Large intestine (tissue), 3 donors: ENCODE measurements at regions not wholly inside any gene's neighbourhood (a gene's known extent, or its start where the extent isn't known, plus 50 kb on each side); places are given as distances from the start of the nearest gene placed in this dataset.

ENCODE experiments used
- DNase-seq, 2 donors: peaks; one replicate each; pipeline versions ENCODE4 v3.0.0 to v3.0.0-alpha.2; 2013
- H3K27ac ChIP-seq: one replicate; pipeline ENCODE4 v1.5.1; 2013; ENCODE audit warnings: low read length
- H3K27me3 ChIP-seq: 2 replicates; pipeline ENCODE4 v1.6.1; 2013; ENCODE audit warnings: low read length; ENCODE audit not compliant: control insufficient read depth, insufficient read depth
- H3K36me3 ChIP-seq: 2 replicates; pipeline ENCODE4 v1.6.1; 2013; ENCODE audit warnings: low read length; ENCODE audit not compliant: control insufficient read depth, insufficient read depth
- H3K4me1 ChIP-seq: one replicate; pipeline ENCODE4 v1.6.1; 2013; ENCODE audit warnings: low read length; ENCODE audit not compliant: control insufficient read depth, insufficient read depth
- H3K4me3 ChIP-seq: one replicate; pipeline ENCODE4 v1.5.1; 2013; ENCODE audit warnings: low read length
- H3K9me3 ChIP-seq: one replicate; pipeline ENCODE4 v1.6.1; 2013; ENCODE audit warnings: mild to moderate bottlenecking, low read depth, low read length, moderate library complexity; ENCODE audit not compliant: control insufficient read depth
- WGBS: methylation state at CpG from one replicate; pipeline ENCODE4 v1.1.5; 2013; ENCODE audit warnings: low lambda C conversion rate; ENCODE audit not compliant: insufficient coverage; 5-methylcytosine and 5-hydroxymethylcytosine counted together

GRCh38 chr10:36266923-36267322 lies 624.8 kb upstream of the FZD8 start:
- Histone ChIP-seq H3K27ac (no peak overlapping the region), H3K4me3 (no peak overlapping the region), H3K9me3 (no peaks in the 10 kb centered on the region), H3K27me3 (no peaks in the 10 kb centered on the region), H3K4me1 (no peaks in the 10 kb centered on the region), H3K36me3 (no peaks in the 10 kb centered on the region)
- WGBS, result no CpG with 5 or more reads among the region's 1 CpG
- DNase-seq, result no peak

- no peak overlapping the region for H3K27ac ChIP-seq
- DNase-seq, result no peak
- H3K27me3 ChIP-seq, result no peaks in the 10 kb centered on the region
- H3K36me3 ChIP-seq, result no peaks in the 10 kb centered on the region
- no peaks in the 10 kb centered on the region for H3K9me3 ChIP-seq
- no peak overlapping the region for H3K4me3 ChIP-seq
- 71% methylated on average over 2 of the region's 2 CpGs for WGBS
- H3K4me1 ChIP-seq, result no peaks in the 10 kb centered on the region
Measured at GRCh38 chr10:36265741-36266140, 623.6 kb upstream of the FZD8 start.

- Histone ChIP-seq H3K9me3 (no peaks in the 10 kb centered on the region), H3K27me3 (no peaks in the 10 kb centered on the region), H3K4me3 (no peak overlapping the region), H3K4me1 (no peaks in the 10 kb centered on the region), H3K36me3 (no peaks in the 10 kb centered on the region), H3K27ac (no peak overlapping the region)
- DNase-seq, result no peak
- 100% methylated on average over 1 of the region's 3 CpGs for WGBS
Measured at GRCh38 chr10:36263871-36264270, 621.8 kb upstream of the FZD8 start.

- no peaks in the 10 kb centered on the region for H3K36me3 ChIP-seq
- H3K27ac ChIP-seq, result no peak overlapping the region
- no peaks in the 10 kb centered on the region for H3K27me3 ChIP-seq
- no peaks in the 10 kb centered on the region for H3K9me3 ChIP-seq
- no peak for DNase-seq
- WGBS, result no CpG with 5 or more reads among the region's 2 CpGs
- no peaks in the 10 kb centered on the region for H3K4me1 ChIP-seq
- no peak overlapping the region for H3K4me3 ChIP-seq
Measured at GRCh38 chr10:36256948-36257356, 614.9 kb upstream of the FZD8 start.

- H3K27ac ChIP-seq, result no peak overlapping the region
- WGBS, result no CpG with 5 or more reads among the region's 2 CpGs
Measured at GRCh38 chr10:36256166-36256565, 614.1 kb upstream of the FZD8 start.

GRCh38 chr10:36254199-36254598 lies 612.1 kb upstream of the FZD8 start:
- no peak for DNase-seq
- no peak overlapping the region for H3K4me3 ChIP-seq
- no peaks in the 10 kb centered on the region for H3K9me3 ChIP-seq
- no peaks in the 10 kb centered on the region for H3K36me3 ChIP-seq
- no peaks in the 10 kb centered on the region for H3K27me3 ChIP-seq
- H3K27ac ChIP-seq, result no peak overlapping the region
- WGBS, result no CpG with 5 or more reads among the region's 3 CpGs
- no peaks in the 10 kb centered on the region for H3K4me1 ChIP-seq

More at GRCh38 chr10:36256166-36256565, 614.1 kb upstream of the FZD8 start:
- DNase-seq, result no peak
- Histone ChIP-seq H3K9me3 (no peaks in the 10 kb centered on the region), H3K36me3 (no peaks in the 10 kb centered on the region), H3K4me3 (no peak overlapping the region), H3K4me1 (no peaks in the 10 kb centered on the region), H3K27me3 (no peaks in the 10 kb centered on the region)

GRCh38 chr10:36253731-36254130 lies 611.6 kb upstream of the FZD8 start:
- WGBS, result 81% methylated on average over 3 of the region's 3 CpGs
- Histone ChIP-seq H3K36me3 (no peaks in the 10 kb centered on the region), H3K27ac (no peak overlapping the region), H3K4me1 (no peaks in the 10 kb centered on the region), H3K4me3 (no peak overlapping the region), H3K27me3 (no peaks in the 10 kb centered on the region), H3K9me3 (no peaks in the 10 kb centered on the region)
- DNase-seq, result no peak

GRCh38 chr10:36251068-36251467 lies 609.0 kb upstream of the FZD8 start:
- no peak overlapping the region for H3K27ac ChIP-seq
- WGBS, result 50% methylated on average over 1 of the region's 4 CpGs
- H3K27me3 ChIP-seq, result no peaks in the 10 kb centered on the region
- no peak for DNase-seq
- no peaks in the 10 kb centered on the region for H3K4me1 ChIP-seq
- no peaks in the 10 kb centered on the region for H3K36me3 ChIP-seq
- H3K4me3 ChIP-seq, result no peak overlapping the region
- H3K9me3 ChIP-seq, result no peaks in the 10 kb centered on the region

GRCh38 chr10:36248304-36248981 lies 606.3 kb upstream of the FZD8 start:
- DNase-seq, result no peak
- Histone ChIP-seq H3K27ac (no peak overlapping the region), H3K4me1 (no peaks in the 10 kb centered on the region), H3K36me3 (no peaks in the 10 kb centered on the region), H3K9me3 (no peaks in the 10 kb centered on the region), H3K27me3 (no peaks in the 10 kb centered on the region), H3K4me3 (no peak overlapping the region)
- WGBS, result 100% methylated on average over 1 of the region's 5 CpGs

GRCh38 chr10:36247478-36247877 lies 605.4 kb upstream of the FZD8 start:
- Histone ChIP-seq H3K9me3 (no peaks in the 10 kb centered on the region), H3K4me3 (no peak overlapping the region)
- WGBS, result 84% methylated on average over 2 of the region's 2 CpGs

GRCh38 chr10:36236931-36237330 lies 594.8 kb upstream of the FZD8 start:
- Histone ChIP-seq H3K36me3 (no peaks in the 10 kb centered on the region), H3K4me1 (no peaks in the 10 kb centered on the region), H3K27ac (no peak overlapping the region), H3K9me3 (no peaks in the 10 kb centered on the region), H3K27me3 (no peaks in the 10 kb centered on the region), H3K4me3 (no peak overlapping the region)
- no peak for DNase-seq
- no CpG with 5 or more reads among the region's 2 CpGs for WGBS

More at GRCh38 chr10:36247478-36247877, 605.4 kb upstream of the FZD8 start:
- Histone ChIP-seq H3K27me3 (no peaks in the 10 kb centered on the region), H3K27ac (no peak overlapping the region), H3K4me1 (no peaks in the 10 kb centered on the region), H3K36me3 (no peaks in the 10 kb centered on the region)
- DNase-seq, result no peak
